Trophoblast cell (in vitro differentiated cells and primary cell): ENCODE measurements at regions not wholly inside any gene's neighbourhood (a gene's known extent, or its start where the extent isn't known, plus 50 kb on each side); places are given as distances from the start of the nearest gene placed in this dataset.

Experiments
- DNase-seq, 2 donors: peaks; one replicate each; pipeline ENCODE4 v3.0.0-alpha.2; 2016
- H2AFZ ChIP-seq: 2 replicates; pipeline ENCODE4 v1.6.1; 2013; ENCODE audit warnings: low read length, moderate library complexity, mild to moderate bottlenecking; ENCODE audit not compliant: insufficient read depth, poor library complexity
- H2AK5ac ChIP-seq: 2 replicates; pipeline ENCODE4 v1.6.1; 2013; ENCODE audit warnings: mild to moderate bottlenecking, low read length
- H2BK120ac ChIP-seq: 2 replicates; pipeline ENCODE4 v1.6.1; 2013; ENCODE audit warnings: low read length, mild to moderate bottlenecking, moderate library complexity; ENCODE audit not compliant: insufficient read depth, poor library complexity
- H2BK12ac ChIP-seq: 2 replicates; pipeline ENCODE4 v1.6.1; 2013; ENCODE audit warnings: mild to moderate bottlenecking, low read length, moderate library complexity
- H2BK5ac ChIP-seq: 2 replicates; pipeline ENCODE4 v1.6.1; 2013; ENCODE audit warnings: low read length, low read depth, moderate library complexity, mild to moderate bottlenecking; ENCODE audit not compliant: poor library complexity
- H3K14ac ChIP-seq: 2 replicates; pipeline ENCODE4 v1.6.1; 2013; ENCODE audit warnings: mild to moderate bottlenecking, low read length
- H3K18ac ChIP-seq: 2 replicates; pipeline ENCODE4 v1.6.1; 2013; ENCODE audit warnings: mild to moderate bottlenecking, low read length
- H3K23ac ChIP-seq: 2 replicates; pipeline ENCODE4 v1.6.1; 2013; ENCODE audit warnings: low read length
- H3K27ac ChIP-seq: 2 replicates; pipeline ENCODE4 v1.5.1; 2013; ENCODE audit warnings: low read depth, mild to moderate bottlenecking, inconsistent platforms, low read length, moderate library complexity
- H3K27me3 ChIP-seq: 2 replicates; pipeline ENCODE4 v1.6.1; 2013; ENCODE audit warnings: inconsistent platforms, mild to moderate bottlenecking, low read length, moderate library complexity; ENCODE audit not compliant: insufficient read depth
- H3K36me3 ChIP-seq, 2 experiments: 1 replicate in 1 of 2; 2 replicates in 1 of 2; pipeline ENCODE4 v1.6.1; 2013; ENCODE audit warnings: low read length in 2 of 2, mild to moderate bottlenecking in 2 of 2, moderate library complexity in 1 of 2; ENCODE audit not compliant: insufficient read depth in 2 of 2, control insufficient read depth in 1 of 2
- H3K4ac ChIP-seq: 2 replicates; pipeline ENCODE4 v1.6.1; 2013; ENCODE audit warnings: low read depth, mild to moderate bottlenecking, low read length, moderate library complexity
- H3K4me1 ChIP-seq, 2 experiments: 1 replicate in 1 of 2; 2 replicates in 1 of 2; pipeline ENCODE4 v1.6.1; 2013; ENCODE audit warnings: low read length in 2 of 2, mild to moderate bottlenecking in 2 of 2, moderate library complexity in 1 of 2; ENCODE audit not compliant: insufficient read depth in 2 of 2, control insufficient read depth in 1 of 2
- H3K4me2 ChIP-seq: 2 replicates; pipeline ENCODE4 v1.6.1; 2013; ENCODE audit warnings: inconsistent platforms, mild to moderate bottlenecking, low read length, moderate library complexity
- H3K4me3 ChIP-seq: 2 replicates; pipeline ENCODE4 v1.5.1; 2013; ENCODE audit warnings: mild to moderate bottlenecking, low read depth, low read length, inconsistent platforms
- H3K79me1 ChIP-seq: one replicate; pipeline ENCODE4 v1.6.1; 2013; ENCODE audit warnings: low read length
- H3K79me2 ChIP-seq: 2 replicates; pipeline ENCODE4 v1.6.1; 2013; ENCODE audit warnings: low read length, mild to moderate bottlenecking; ENCODE audit not compliant: control insufficient read depth, insufficient read depth, poor library complexity
- H3K9ac ChIP-seq: 2 replicates; pipeline ENCODE4 v1.6.1; 2013; ENCODE audit warnings: mild to moderate bottlenecking, low read length
- H3K9me3 ChIP-seq: 2 replicates; pipeline ENCODE4 v1.6.1; 2013; ENCODE audit warnings: low read depth, mild to moderate bottlenecking, control low read depth, inconsistent platforms, low read length; ENCODE audit not compliant: insufficient read depth
- H4K12ac ChIP-seq: 2 replicates; pipeline ENCODE4 v1.6.1; 2013; ENCODE audit warnings: low read depth, mild to moderate bottlenecking, low read length, moderate library complexity
- H4K8ac ChIP-seq: 2 replicates; pipeline ENCODE4 v1.6.1; 2013; ENCODE audit warnings: low read depth, mild to moderate bottlenecking, low read length, moderate library complexity
- H4K91ac ChIP-seq: one replicate; pipeline ENCODE4 v1.6.1; 2013; ENCODE audit warnings: low read depth, mild to moderate bottlenecking, low read length, moderate library complexity
- WGBS: extraction: QIAGEN DNeasy Blood & Tissue Kit; methylation state at CpG from one replicate; pipeline ENCODE4 v1.1.7; 2013; ENCODE audit warnings: missing lambda C conversion rate; ENCODE audit not compliant: insufficient read length, insufficient coverage; ENCODE audit errors: extremely low coverage; 5-methylcytosine and 5-hydroxymethylcytosine counted together

DNA sequence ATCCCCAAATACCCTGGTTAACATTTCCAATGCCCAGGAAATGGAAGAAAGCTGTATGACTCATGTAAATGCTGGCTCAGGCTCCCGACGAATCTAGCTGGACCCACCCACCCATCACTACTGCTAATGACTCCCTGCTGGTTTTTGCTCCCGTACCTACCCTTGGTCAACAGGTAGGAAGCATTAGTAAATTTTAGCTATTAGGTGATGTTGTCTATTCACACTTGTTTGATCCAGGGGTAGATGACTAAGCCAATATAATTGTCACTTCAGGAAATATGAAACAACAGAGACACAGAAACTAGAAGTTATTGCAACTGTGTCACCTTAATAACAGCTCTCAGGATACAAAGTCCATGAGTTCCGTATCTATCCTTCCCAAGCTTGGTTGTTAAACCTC, 94.4 kb upstream of the BEND6 start:
- H3K27me3 ChIP-seq: no peaks in the 10 kb centered on the region
- DNase-seq: no peak
- no peak overlapping the region for H2BK5ac ChIP-seq
- no peaks in the 10 kb centered on the region for H3K36me3 ChIP-seq
- no peak overlapping the region for H2AFZ ChIP-seq
- H3K18ac ChIP-seq: no peak overlapping the region
- no peak overlapping the region for H2BK120ac ChIP-seq
- no peak overlapping the region for H3K4ac ChIP-seq
- no peak overlapping the region for H3K9ac ChIP-seq
- no peak overlapping the region for H4K8ac ChIP-seq
- H3K4me1 ChIP-seq: peaks cover 0 to 11% of the 10 kb centered on the region in 2 experiments
- H3K14ac ChIP-seq: no peak overlapping the region
- peaks cover 1% of the 10 kb centered on the region for H3K79me1 ChIP-seq
- H2BK12ac ChIP-seq: no peak overlapping the region
- WGBS: no CpG with 5 or more reads among the region's 4 CpGs
- no peak overlapping the region for H3K27ac ChIP-seq
- H4K12ac ChIP-seq: no peak overlapping the region
- H3K4me2 ChIP-seq: no peak overlapping the region
- no peak overlapping the region for H3K4me3 ChIP-seq
- no peaks in the 10 kb centered on the region for H3K9me3 ChIP-seq
- no peak overlapping the region for H2AK5ac ChIP-seq
- H3K23ac ChIP-seq: no peak overlapping the region
- H4K91ac ChIP-seq: no peak overlapping the region
- H3K79me2 ChIP-seq: no peaks in the 10 kb centered on the region

DNA sequence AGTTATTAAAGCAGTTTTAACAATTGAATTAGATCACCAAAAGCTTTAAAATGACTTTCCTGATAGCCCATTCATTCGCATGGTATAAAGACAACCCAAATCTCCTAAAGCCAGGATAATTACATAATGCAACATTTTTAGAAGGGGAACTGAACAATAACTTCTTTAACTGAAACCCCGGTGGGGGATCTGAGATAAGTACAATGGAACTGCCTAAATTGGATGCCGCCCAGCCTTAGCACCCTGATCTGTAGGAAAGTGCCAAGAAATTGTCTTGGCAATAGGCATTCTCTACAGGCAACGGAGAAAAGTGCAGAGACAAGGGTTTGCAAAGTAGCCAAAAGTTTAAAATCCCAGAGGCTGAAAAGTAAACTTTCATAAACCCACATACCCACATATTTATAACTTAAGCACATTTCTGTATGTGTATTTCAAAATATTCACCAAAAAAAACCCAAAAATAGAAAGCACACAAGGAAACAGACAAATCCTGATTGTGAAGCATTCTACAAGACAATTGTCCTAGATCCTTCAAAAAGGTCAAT, 98.8 kb upstream of the BEND6 start:
- no peaks in the 10 kb centered on the region for H3K9me3 ChIP-seq
- no peak overlapping the region for H3K4ac ChIP-seq
- WGBS: no CpG with 5 or more reads among the region's 4 CpGs
- no peak overlapping the region for H4K91ac ChIP-seq
- H3K9ac ChIP-seq: no peak overlapping the region
- no peak overlapping the region for H3K27ac ChIP-seq
- H2AK5ac ChIP-seq: no peak overlapping the region
- no peak overlapping the region for H4K8ac ChIP-seq
- H2AFZ ChIP-seq: no peak overlapping the region
- no peak overlapping the region for H2BK120ac ChIP-seq
- H3K14ac ChIP-seq: no peak overlapping the region
- H4K12ac ChIP-seq: no peak overlapping the region
- no peak overlapping the region for H3K18ac ChIP-seq
- H3K27me3 ChIP-seq: no peaks in the 10 kb centered on the region
- no peak overlapping the region for H3K4me2 ChIP-seq
- DNase-seq: no peak
- no peak overlapping the region for H3K4me3 ChIP-seq
- H3K79me1 ChIP-seq: no peaks in the 10 kb centered on the region
- peaks cover 3 to 7% of the 10 kb centered on the region in 2 experiments for H3K4me1 ChIP-seq
- H2BK5ac ChIP-seq: no peak overlapping the region
- no peak overlapping the region for H3K23ac ChIP-seq
- H2BK12ac ChIP-seq: no peak overlapping the region
- no peaks in the 10 kb centered on the region for H3K79me2 ChIP-seq
- H3K36me3 ChIP-seq: no peaks in the 10 kb centered on the region

DNA sequence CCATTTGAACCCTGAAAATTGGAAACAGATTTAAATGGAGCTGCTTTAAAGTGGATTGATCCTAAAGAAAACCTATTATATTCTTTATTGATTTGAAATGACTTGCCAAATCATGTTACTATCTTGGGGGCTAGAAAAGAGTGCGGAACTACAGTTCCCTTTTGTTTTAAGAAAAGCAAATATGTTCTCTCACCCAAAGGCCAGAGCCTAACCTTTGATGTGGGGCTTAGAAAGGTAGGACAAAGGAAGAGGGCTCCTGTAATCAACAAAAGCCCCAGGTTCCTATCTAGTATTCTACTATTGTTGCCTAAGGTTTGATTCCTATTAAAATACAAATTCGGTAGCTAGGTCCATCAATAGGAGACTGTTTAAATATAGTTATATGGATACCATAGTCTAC, 100.8 kb upstream of the BEND6 start:
- Histone ChIP-seq H4K12ac (no peak overlapping the region), H4K91ac (no peak overlapping the region), H3K79me2 (no peaks in the 10 kb centered on the region), H3K9me3 (no peaks in the 10 kb centered on the region), H4K8ac (no peak overlapping the region), H3K9ac (no peak overlapping the region), H3K36me3 (no peaks in the 10 kb centered on the region), H3K79me1 (no peaks in the 10 kb centered on the region), H2BK5ac (no peak overlapping the region), H3K4me3 (no peak overlapping the region), H3K27ac (no peak overlapping the region), H3K4ac (no peak overlapping the region), H3K23ac (no peak overlapping the region), H2BK12ac (no peak overlapping the region), H2AFZ (no peak overlapping the region), H2AK5ac (no peak overlapping the region), H3K4me1 (peaks cover 8 to 9% of the 10 kb centered on the region in 2 experiments), H3K18ac (no peak overlapping the region), H3K4me2 (no peak overlapping the region), H3K27me3 (no peaks in the 10 kb centered on the region), H2BK120ac (no peak overlapping the region), H3K14ac (no peak overlapping the region)
- DNase-seq: no peak
- no CpG with 5 or more reads among the region's 2 CpGs for WGBS

DNA sequence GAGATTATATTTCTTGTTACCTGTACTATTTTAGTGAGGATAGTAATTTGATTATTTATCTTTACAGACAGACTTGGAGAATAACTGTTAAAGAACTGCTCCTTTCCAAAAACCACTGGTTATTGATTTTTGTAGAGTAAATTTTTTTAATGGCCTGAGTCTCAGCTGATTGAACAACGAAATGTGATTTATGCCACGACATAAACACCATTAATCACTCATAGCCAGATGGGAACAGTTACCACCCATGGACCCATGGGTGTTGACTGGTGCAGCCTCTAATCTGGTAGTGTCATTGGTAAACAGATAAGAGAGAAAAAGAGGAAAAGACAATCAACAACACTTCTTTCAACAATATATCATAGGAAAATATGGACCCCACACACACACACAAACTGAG, 101.4 kb upstream of the BEND6 start:
- H2BK12ac ChIP-seq: no peak overlapping the region
- H3K27me3 ChIP-seq: no peaks in the 10 kb centered on the region
- H3K23ac ChIP-seq: no peak overlapping the region
- H3K4ac ChIP-seq: no peak overlapping the region
- no peak overlapping the region for H2BK5ac ChIP-seq
- WGBS: no CpG with 5 or more reads among the region's 2 CpGs
- H3K79me1 ChIP-seq: no peaks in the 10 kb centered on the region
- no peak for DNase-seq
- no peak overlapping the region for H2AFZ ChIP-seq
- H3K18ac ChIP-seq: no peak overlapping the region
- H2AK5ac ChIP-seq: no peak overlapping the region
- no peaks in the 10 kb centered on the region for H3K79me2 ChIP-seq
- no peak overlapping the region for H4K12ac ChIP-seq
- no peaks in the 10 kb centered on the region for H3K36me3 ChIP-seq
- H3K4me3 ChIP-seq: no peak overlapping the region
- H3K4me2 ChIP-seq: no peak overlapping the region
- H3K14ac ChIP-seq: no peak overlapping the region
- H3K27ac ChIP-seq: no peak overlapping the region
- H3K9me3 ChIP-seq: no peaks in the 10 kb centered on the region
- H4K91ac ChIP-seq: no peak overlapping the region
- no peak overlapping the region for H2BK120ac ChIP-seq
- H3K4me1 ChIP-seq: peaks cover 8 to 9% of the 10 kb centered on the region in 2 experiments
- H3K9ac ChIP-seq: no peak overlapping the region
- no peak overlapping the region for H4K8ac ChIP-seq
